ENCODE measurements at regions not wholly inside any gene's neighbourhood (a gene's known extent, or its start where the extent isn't known, plus 50 kb on each side); places are given as distances from the start of the nearest gene placed in this dataset.

DNA sequence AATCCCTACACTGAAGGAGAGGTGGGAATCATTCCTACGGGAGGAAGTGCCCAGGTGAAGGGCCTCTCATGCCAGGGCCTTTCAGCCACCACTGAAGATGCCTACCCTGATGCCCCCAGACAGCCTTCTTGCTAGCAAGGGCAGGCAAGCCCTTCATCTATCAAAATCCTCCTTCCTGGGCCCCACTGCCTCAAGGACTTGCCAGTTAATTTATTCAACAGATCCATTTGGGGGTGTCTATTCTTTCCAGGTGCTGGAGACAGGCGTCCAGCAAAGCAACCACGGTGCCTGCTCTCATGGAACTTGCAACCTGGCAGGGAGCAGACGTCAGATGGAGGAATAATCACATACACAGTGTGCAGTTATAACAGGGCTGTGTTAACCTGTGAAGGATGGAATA, 95.5 kb downstream of the GYPC start:
- TF ChIP-seq POLR2AphosphoS5 (IDR thresholded peaks at IDR 0.05) = no peak
- TF ChIP-seq POLR2A (IDR thresholded peaks at IDR 0.05) = no peak
- TF ChIP-seq, protein P1, sequence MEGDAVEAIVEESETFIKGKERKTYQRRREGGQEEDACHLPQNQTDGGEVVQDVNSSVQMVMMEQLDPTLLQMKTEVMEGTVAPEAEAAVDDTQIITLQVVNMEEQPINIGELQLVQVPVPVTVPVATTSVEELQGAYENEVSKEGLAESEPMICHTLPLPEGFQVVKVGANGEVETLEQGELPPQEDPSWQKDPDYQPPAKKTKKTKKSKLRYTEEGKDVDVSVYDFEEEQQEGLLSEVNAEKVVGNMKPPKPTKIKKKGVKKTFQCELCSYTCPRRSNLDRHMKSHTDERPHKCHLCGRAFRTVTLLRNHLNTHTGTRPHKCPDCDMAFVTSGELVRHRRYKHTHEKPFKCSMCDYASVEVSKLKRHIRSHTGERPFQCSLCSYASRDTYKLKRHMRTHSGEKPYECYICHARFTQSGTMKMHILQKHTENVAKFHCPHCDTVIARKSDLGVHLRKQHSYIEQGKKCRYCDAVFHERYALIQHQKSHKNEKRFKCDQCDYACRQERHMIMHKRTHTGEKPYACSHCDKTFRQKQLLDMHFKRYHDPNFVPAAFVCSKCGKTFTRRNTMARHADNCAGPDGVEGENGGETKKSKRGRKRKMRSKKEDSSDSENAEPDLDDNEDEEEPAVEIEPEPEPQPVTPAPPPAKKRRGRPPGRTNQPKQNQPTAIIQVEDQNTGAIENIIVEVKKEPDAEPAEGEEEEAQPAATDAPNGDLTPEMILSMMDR (IDR thresholded peaks at IDR 0.05 in 8 of 11, conservative IDR thresholded peaks at IDR 0.05 in 3 of 11) = no peak
- no peaks in the 10 kb centered on the region for H3K27me3 ChIP-seq (replicated peaks in 1 of 7)

DNA sequence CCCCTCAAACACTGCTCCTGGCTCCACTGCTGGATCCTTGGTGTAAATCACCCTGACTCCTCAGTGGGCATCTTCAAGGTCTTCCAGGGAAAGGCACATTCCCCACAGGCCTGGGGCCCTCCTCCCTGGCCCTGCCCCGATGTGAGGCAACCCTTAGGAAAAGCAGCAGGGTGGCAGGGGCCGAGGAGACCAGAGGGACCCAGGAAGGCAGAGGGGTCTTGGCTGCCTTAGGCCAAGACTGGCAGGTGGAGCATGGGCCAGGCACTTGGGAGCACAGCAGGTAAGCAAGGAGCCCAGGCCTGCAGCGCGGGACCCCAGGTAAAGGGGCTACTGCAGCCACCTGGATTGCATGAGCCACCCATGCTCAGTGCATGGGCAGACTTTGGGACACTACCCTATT, 96.9 kb downstream of the GYPC start:
- peaks cover 0 to 10% (median 0%) of the 10 kb centered on the region in 8 donors for H3K9me3 ChIP-seq
- no peaks in the 10 kb centered on the region for H3K36me3 ChIP-seq
- H3K27ac ChIP-seq = no peak overlapping the region
- H3K27me3 ChIP-seq (replicated peaks in 1 of 7) = no peaks in the 10 kb centered on the region
- no peaks in the 10 kb centered on the region for H3K4me1 ChIP-seq
- TF ChIP-seq POLR2A (IDR thresholded peaks at IDR 0.05) (no peak), POLR2AphosphoS5 (IDR thresholded peaks at IDR 0.05) (no peak)
- TF ChIP-seq, protein P1 (IDR thresholded peaks at IDR 0.05 in 8 of 11, conservative IDR thresholded peaks at IDR 0.05 in 3 of 11) = no peak
- no peak for DNase-seq
- H3K4me3 ChIP-seq = no peak overlapping the region
- intact Hi-C loops (cut with DNase I; ENCODE audit: low total_unique reads) = no loop called here
- WGBS, 5 donors = 91 to 100% (median 93%) methylated on average over 2 to 4 of the region's 4 CpGs

More for the DNA sequence above, 95.5 kb downstream of the GYPC start:
- Histone ChIP-seq H3K36me3 (no peaks in the 10 kb centered on the region), H3K27ac (no peak overlapping the region), H3K4me3 (no peak overlapping the region), H3K4me1 (no peaks in the 10 kb centered on the region), H3K9me3 (peaks cover 0 to 9% (median 0%) of the 10 kb centered on the region in 8 donors)
- 86 to 95% (median 88%) methylated on average over 4 of the region's 4 CpGs for WGBS, 5 donors
- intact Hi-C loops (cut with DNase I; ENCODE audit: low total_unique reads) = no loop called here
- no peak for DNase-seq

DNA sequence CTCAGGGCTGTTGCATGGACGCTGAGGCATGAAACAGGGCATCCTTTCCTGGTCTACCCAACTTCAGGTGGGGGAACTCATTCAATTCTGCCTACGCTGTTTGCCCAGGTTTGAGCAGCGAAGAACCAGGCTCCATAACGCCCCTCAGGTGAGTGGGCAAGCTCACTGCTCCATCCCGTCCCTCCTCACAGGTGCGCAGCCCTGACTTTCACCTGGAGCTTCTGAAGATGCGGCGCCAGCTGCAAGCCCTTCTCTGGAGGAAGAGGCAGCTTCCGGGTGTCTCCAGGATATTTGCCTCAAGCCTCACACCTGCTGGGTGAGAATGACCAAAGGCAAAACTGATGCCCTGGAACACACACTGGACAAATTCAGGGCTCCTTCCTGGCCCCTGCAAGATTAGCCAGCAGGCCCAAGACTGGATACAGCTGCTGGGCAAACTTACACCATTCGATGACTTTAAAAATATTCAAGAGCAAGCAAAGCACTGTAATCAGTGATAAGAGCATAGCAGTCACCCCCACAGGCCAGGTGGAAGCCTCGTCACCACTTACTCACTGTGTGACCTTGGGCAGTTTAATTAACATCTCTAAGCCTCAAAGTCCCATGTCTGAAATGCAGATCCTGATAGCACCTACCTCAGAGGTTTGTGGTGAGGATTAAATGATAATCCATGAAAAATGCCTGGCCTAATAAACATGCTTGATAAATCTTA, 97.7 kb downstream of the GYPC start:
- intact Hi-C loops (cut with DNase I; ENCODE audit: low total_unique reads) = no loop called here
- H3K4me3 ChIP-seq = no peak overlapping the region
- no peaks in the 10 kb centered on the region for H3K4me1 ChIP-seq
- WGBS, 5 donors = 84 to 95% (median 90%) methylated on average over 10 to 11 of the region's 11 CpGs
- no peak for DNase-seq
- H3K36me3 ChIP-seq = no peaks in the 10 kb centered on the region
- TF ChIP-seq POLR2AphosphoS5 (IDR thresholded peaks at IDR 0.05) (no peak), POLR2A (IDR thresholded peaks at IDR 0.05) (no peak)
- TF ChIP-seq, protein P1 (IDR thresholded peaks at IDR 0.05 in 8 of 11, conservative IDR thresholded peaks at IDR 0.05 in 3 of 11) = no peak
- no peak overlapping the region for H3K27ac ChIP-seq
- H3K27me3 ChIP-seq (replicated peaks in 1 of 7) = no peaks in the 10 kb centered on the region
- H3K9me3 ChIP-seq = peaks cover 0 to 10% (median 0%) of the 10 kb centered on the region in 8 donors

DNA sequence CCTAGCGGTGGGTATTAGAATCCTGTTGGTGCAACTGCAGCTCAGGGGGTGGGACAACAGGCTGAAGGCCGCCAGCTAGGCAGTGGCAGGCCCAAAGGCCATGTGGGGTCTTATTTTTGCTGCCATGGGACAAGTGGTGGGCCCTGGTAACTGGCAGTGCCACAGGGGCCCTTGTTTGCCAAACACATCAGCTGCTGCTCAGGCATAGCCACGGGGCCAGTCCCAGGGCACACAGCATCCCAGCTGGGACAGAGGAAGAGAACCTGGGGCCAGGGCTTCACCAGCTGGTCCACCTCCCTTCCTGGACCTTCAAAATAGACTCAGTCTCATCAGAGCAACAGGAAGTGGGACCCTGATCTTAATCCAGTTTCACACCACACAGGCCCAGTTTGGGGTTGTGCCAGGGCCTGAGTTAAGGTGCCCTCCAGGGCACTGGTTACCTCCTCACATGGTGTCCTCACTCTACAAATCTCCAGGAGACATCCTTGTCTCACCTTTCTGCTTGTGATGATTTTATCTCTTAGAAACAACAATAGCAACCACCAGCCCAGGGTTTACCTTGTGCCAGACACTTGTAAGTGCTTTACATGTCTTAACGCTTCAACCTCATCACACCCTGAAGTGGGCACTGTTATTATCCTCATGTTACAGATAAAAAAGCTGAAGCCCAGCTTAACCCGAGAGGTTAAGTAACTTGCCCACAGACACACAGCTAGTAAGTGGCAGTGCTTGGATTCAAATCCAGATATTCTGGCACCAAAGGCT, 98.5 kb downstream of the GYPC start:
- Histone ChIP-seq H3K27me3 (replicated peaks in 1 of 7) (no peaks in the 10 kb centered on the region), H3K4me1 (no peaks in the 10 kb centered on the region), H3K36me3 (no peaks in the 10 kb centered on the region), H3K9me3 (peaks cover 0 to 10% (median 0%) of the 10 kb centered on the region in 8 donors), H3K4me3 (no peak overlapping the region), H3K27ac (no peak overlapping the region)
- WGBS, 5 donors = 79 to 84% (median 80%) methylated on average over 4 to 5 of the region's 5 CpGs
- TF ChIP-seq, protein P1 (IDR thresholded peaks at IDR 0.05 in 8 of 11, conservative IDR thresholded peaks at IDR 0.05 in 3 of 11) = no peak
- no peak for TF ChIP-seq POLR2AphosphoS5 (IDR thresholded peaks at IDR 0.05)
- no peak for TF ChIP-seq POLR2A (IDR thresholded peaks at IDR 0.05)
- DNase-seq = no peak
- intact Hi-C loops (cut with DNase I; ENCODE audit: low total_unique reads) = no loop called here
